Stimulated activated CD8-positive, alpha-beta memory T cell treated with anti-CD3 and anti-CD28 coated beads, Interleukin-4, amount 100 ng/mL, for 1 hour (primary cell): ENCODE measurements at regions not wholly inside any gene's neighbourhood (a gene's known extent, or its start where the extent isn't known, plus 50 kb on each side); places are given as distances from the start of the nearest gene placed in this dataset.
"Not testable (repeated sequence)": the region's sequence is repeated elsewhere in the genome, so short reads cannot be mapped to it uniquely, and the experiment has no call there.

Experiments used
- DNase-seq, 2 donors: peaks; one replicate each; pipeline ENCODE4 v3.0.0-alpha.2; 2020; ENCODE audit warnings: low read depth in 2 of 2, low spot score in 1 of 2

GRCh38 chr15:96053781-96054428 lies 276.6 kb upstream of the NR2F2 start:
- no peak for DNase-seq

DNA sequence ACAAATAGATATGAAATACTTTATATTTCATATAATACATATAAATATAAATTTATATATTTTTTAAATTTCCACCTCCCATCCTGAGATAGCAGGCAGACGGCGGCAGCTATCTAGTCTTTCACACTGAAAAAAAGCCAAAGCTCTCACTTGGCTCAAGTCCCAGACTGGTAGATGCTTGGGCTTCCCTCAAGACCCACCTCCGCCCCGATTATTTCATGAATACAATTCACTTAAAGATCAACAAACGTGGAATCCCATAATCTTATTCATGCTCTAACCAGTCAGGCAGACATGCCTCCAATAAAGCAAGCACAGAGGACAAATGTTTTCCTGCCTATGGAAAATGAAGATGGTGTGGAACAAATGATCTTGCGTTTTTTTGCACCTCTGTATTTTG lies 275.9 kb upstream of the NR2F2 start:
- DNase-seq, result no peak

- DNase-seq, result no peak
Measured at GRCh38 chr15:96058103-96058851, 272.2 kb upstream of the NR2F2 start.

DNA sequence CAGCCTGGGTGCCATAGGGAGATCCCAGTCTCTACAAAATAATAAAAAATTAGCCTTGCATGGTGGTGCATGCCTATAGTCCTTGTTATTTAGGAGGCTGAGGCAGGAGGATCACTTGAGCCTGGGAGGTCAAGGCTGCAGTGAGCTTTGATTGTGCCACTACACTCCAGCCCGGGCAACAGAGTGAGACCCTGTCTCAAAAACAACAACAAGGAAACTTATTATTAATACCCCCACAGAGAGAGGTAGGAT lies 271.7 kb upstream of the NR2F2 start:
- not testable (repeated sequence) for DNase-seq

DNA sequence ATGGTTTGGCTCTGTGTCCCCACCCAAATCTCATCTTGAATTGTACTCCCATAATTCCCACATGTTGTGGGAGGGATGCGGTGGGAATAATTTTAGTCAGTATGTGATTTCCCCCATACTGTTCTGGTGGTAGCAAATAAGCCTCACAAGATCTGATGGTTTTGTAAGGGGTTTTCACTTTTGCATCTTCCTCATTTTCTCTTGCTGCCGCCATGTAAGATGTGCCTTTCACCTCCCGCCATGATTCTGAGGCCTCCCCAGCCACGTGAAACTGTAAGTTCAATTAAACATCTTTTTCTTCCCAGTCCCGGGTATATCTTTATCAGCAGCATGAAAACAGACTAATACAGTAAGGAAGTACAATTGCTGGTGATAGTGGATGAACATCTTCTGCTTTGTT lies 269.9 kb upstream of the NR2F2 start:
- not testable (repeated sequence) for DNase-seq

DNA sequence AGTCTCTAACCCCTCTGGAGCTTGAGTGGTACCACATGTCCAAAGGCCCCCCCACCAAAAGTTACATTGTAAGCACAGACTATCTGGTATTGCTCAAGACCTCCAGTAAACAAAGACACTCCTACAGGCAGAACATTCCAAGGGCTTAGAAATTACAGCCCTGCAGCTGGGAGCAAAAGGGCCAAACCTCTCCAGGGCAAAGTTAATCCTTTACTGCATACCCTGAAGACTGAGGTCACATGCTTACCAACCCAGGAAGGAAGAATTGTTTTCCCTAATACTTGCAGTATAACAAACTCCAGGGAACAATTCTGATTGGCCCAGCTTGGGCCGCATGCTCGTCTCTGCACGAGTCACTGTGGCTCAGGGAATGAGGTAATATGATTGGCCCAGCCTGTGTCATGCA lies 266.1 kb upstream of the NR2F2 start:
- no peak for DNase-seq

DNA sequence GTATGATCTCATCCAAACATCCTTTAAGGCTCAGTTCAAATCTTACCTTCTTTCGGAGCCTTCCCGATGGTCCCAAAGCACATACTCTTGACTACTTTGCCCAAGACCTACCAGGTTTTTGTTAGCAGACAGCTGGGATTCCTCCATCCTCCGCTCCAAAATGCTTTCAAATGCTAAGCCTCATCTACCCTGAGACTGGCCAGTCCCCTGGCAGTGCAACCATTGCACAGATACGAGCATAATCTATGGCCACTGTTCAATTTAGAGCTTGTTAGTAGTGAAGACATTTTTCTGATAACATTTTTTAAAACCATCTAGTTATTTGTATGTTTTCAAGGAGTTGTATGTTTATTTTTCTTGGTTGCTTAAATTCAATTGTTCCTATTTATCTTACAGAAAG lies 264.4 kb upstream of the NR2F2 start:
- DNase-seq, result no peak

DNA sequence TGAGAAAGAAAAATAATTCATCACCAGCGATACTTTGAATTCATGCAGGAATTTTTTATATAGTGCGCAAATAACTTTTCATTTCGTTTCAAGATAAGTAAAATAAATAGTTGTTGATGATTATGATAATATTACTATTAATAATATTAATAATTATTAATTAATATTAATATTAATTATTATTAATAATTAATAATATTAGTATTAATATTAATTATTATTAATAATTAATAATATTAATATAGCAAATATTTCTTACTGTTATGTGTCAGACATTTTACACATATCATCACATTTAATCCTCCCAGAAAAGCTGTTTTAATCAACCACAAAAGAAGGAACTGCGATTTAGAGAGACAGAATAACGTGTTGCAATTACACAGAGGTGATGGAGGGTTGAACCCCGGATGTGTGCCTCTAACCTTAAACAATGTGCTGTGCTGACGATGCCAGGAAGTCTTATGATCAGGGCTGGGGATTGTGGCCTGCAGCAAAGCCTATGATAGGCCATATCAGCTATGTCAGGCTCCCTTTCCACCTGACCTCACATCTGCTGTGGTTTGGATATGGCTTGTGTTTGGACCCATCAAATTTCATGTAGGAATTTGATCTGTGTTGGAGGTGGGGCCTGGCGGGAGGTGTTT lies 263.5 kb upstream of the NR2F2 start:
- DNase-seq, result no peak

GRCh38 chr15:96067677-96068076 lies 262.8 kb upstream of the NR2F2 start:
- no peak for DNase-seq

- no peak for DNase-seq
Measured at GRCh38 chr15:96068897-96069296, 261.6 kb upstream of the NR2F2 start.

GRCh38 chr15:96070636-96071035 lies 259.9 kb upstream of the NR2F2 start:
- no peak for DNase-seq

- no peak for DNase-seq
Measured at GRCh38 chr15:96072821-96073220, 257.7 kb upstream of the NR2F2 start.

GRCh38 chr15:96073908-96074307 lies 256.6 kb upstream of the NR2F2 start:
- DNase-seq, result no peak

DNA sequence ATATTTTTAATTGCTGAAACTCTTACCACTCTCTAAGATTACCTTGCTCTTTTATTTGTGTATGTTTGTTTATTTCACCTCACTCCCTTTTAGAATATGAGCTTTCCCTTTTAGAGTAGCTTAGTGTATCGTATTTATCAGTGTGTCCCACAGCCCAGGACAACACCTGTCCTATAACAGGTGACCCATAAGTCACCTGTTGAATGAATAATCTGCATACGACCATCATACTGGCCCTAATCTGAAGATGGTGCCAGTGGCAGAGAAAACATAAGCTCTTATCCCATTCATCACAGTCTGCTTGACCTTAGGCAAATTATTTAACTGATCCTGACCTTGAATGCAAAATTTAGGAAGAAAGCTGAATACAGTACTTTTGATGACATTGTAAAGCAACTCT lies 254.6 kb upstream of the NR2F2 start:
- no peak for DNase-seq

DNA sequence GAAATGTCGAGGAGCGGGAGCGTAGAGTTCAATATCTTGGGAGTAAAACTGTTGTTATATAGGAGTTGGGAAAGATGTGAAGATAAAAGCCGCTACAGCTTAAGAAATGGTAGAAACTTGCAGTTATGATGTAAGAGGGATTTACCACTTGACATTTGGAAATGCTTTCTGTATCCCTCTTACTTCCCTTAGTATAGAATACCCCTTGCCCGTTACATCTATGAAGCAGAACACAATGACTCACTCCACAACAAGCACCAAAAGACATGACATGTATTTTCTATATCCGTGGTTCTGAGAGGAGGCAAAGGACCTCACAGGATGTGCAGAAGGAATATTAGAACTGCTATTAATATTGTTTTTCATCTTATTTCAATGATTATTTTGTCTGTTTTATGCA lies 254.2 kb upstream of the NR2F2 start:
- DNase-seq, result no peak

- no peak for DNase-seq
Measured at GRCh38 chr15:96079041-96079440, 251.5 kb upstream of the NR2F2 start.

GRCh38 chr15:96079882-96080281 lies 250.6 kb upstream of the NR2F2 start:
- no peak for DNase-seq

- DNase-seq, result no peak
Measured at GRCh38 chr15:96086164-96086563, 244.3 kb upstream of the NR2F2 start.

DNA sequence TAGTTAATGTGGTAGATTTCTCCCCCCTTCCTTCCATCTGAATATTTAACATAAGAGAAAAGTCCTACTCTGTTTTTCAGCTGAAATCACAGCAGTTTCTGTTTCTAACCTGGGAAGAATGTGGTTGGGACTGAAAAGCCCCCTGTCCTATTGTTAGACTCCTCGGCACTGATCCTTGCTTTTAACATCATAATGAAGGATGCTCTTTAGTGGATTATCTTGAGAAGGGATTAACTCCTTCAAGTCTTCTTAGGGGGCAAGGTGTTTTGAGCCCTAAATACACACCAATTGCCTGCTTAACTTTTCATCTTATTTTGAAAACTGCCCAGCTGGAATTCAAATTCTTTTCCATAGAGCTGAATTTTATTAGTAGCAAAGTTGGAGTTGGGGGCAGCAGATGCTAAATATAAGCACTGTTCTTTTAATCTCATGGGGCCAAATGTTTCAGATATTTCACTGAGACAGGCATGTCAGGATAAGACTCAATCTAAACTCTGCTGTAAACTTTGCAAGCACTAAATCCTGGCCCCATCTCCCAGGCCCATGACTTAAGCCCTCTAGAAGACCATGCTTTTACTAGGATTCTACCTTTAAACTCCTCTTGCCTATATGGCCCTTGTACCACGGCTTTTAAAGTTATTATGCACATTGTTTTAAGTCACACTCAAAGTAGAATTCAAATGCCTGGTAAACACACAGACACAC lies 243.2 kb upstream of the NR2F2 start:
- no peak for DNase-seq

DNA sequence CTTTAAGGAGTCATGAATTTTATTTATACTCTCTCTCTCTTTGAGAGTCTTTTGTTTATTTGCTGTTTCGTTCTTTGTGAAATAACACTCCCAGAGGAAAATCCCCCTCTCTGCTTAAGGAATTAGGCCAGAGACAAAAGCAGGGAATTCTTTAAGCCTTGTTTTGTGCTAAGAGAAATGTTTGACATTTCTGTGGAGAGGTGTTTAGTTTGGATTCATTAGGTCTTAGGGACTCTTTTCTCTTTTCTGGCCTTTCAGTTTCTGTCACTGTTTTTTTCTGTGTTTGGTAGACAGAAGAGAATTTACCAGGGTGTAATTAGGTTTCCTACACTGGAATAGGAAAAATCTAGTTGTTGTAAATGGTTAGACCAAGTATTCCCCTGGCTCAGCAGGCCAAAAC lies 241.8 kb upstream of the NR2F2 start:
- DNase-seq, result no peak

GRCh38 chr15:96089405-96090058 lies 241.0 kb upstream of the NR2F2 start:
- DNase-seq, result no peak

- no peak for DNase-seq
Measured at GRCh38 chr15:96092186-96092585, 238.3 kb upstream of the NR2F2 start.
